ENCODE measurements at regions not wholly inside any gene's neighbourhood (a gene's known extent, or its start where the extent isn't known, plus 50 kb on each side); places are given as distances from the start of the nearest gene placed in this dataset.

DNA sequence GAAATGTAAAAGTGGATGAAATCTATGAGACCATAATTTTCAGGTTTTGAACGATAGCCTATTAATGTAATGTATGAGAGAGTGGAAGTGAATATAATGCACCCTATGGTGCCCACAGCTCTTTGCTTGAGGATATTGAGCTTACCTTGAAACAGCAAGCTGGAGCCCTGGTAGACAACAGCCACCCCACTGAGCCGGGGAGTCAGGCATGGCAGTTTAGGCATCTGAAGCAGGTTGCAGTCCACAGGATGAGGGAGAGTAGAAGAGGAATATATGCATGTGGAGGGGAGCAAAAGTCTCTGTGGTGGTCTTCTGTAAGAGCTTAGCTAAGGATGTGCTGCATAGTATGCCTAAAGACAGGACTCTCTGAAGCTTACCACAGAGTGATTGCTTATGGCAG is 817.3 kb downstream of the DNAJB9 start:
- no peak for ATAC-seq (ENCODE audit: low read depth)
- DNase-seq = no peak
- no peak overlapping the region for H3K27ac Mint-ChIP-seq
- ChIA-PET CTCF (no interaction called here), POLR2A (no interaction called here)
- no peaks in the 10 kb centered on the region for H3K36me3 Mint-ChIP-seq (ENCODE audit: low read depth)
- no peak overlapping the region for H3K4me3 Mint-ChIP-seq
- TF ChIP-seq CTCF (IDR thresholded peaks at IDR 0.05) = no peak
- H3K9me3 Mint-ChIP-seq = peaks cover 2% of the 10 kb centered on the region
- H3K4me1 Mint-ChIP-seq = no peaks in the 10 kb centered on the region
- intact Hi-C loops (cut with micrococcal nuclease) = no loop called here
- H3K27me3 Mint-ChIP-seq = no peaks in the 10 kb centered on the region

DNA sequence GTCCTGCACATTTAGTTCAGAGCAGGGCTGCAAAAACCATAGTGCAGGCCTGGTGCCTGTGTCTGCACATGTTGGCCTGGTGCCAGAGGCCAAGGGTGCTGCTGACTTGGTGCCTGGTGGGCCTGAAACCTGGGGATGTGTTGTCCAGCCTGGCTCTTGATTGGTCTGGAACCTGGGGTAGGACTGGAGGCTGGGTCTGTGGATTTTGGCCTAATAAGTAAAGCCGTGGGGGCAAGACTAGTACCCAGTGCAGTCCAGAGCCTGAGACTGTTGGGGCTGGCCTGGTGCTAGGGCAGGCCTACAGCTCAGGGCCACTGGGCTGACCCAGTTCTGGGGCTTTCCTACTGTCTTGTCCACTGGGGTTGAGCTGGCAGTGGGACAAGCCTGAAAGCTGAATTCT is 817.9 kb downstream of the DNAJB9 start:
- no peak overlapping the region for H3K27ac Mint-ChIP-seq
- no peak for ATAC-seq (ENCODE audit: low read depth)
- intact Hi-C loops (cut with micrococcal nuclease) = no loop called here
- CTCF ChIA-PET = no interaction called here
- no peaks in the 10 kb centered on the region for H3K27me3 Mint-ChIP-seq
- H3K4me3 Mint-ChIP-seq = no peak overlapping the region
- POLR2A ChIA-PET = no interaction called here
- H3K36me3 Mint-ChIP-seq (ENCODE audit: low read depth) = no peaks in the 10 kb centered on the region
- peak; percentile 11 for DNase-seq
- no peak for TF ChIP-seq CTCF (IDR thresholded peaks at IDR 0.05)
- no peaks in the 10 kb centered on the region for H3K4me1 Mint-ChIP-seq
- peaks cover 3% of the 10 kb centered on the region for H3K9me3 Mint-ChIP-seq

DNA sequence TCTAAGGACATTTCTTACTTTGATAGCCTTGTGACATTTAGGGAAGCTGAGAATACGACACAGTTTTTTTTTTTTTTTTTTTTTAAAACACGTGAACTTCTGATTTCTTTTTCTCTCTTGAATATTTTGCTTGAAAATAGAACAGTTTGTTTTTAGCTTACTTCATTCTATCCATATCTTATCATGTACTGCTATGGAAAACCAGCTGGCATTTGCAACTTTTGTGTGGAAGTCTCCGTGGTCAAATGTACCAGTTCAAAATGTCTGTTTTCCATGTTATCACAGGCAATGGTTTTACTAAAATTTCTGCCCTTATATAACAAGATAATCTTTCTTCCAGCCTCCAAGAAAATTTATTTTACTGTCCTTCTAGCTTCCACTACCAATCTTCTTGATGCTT is 821.6 kb downstream of the DNAJB9 start:
- Mint-ChIP-seq H3K27ac (no peak overlapping the region), H3K4me1 (no peaks in the 10 kb centered on the region), H3K36me3 (ENCODE audit: low read depth) (no peaks in the 10 kb centered on the region), H3K27me3 (no peaks in the 10 kb centered on the region), H3K9me3 (peaks cover 3% of the 10 kb centered on the region), H3K4me3 (no peak overlapping the region)
- intact Hi-C loops (cut with micrococcal nuclease) = no loop called here
- ChIA-PET CTCF (no interaction called here), POLR2A (no interaction called here)
- no peak for DNase-seq
- TF ChIP-seq CTCF (IDR thresholded peaks at IDR 0.05) = no peak
- ATAC-seq (ENCODE audit: low read depth) = no peak

DNA sequence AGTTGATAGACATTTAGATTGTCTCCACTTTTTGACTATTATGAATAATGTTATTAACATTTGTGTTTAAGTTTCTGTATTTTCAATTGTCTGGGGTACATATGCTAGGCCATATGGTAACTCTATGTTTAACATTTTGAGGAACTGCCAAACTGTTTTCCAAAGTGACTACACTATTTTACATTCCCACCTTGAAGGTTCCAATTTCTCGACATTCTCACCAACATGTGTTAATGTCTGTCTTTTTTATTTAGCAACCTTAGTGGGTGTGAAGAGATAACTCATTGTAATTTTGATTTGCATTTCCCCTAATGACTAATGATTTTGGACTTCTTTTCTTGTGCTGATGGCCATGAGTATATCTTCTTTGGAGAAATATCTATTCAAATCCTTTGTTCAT is 832.4 kb downstream of the DNAJB9 start:
- no peaks in the 10 kb centered on the region for H3K36me3 Mint-ChIP-seq (ENCODE audit: low read depth)
- no peaks in the 10 kb centered on the region for H3K27me3 Mint-ChIP-seq
- no peak overlapping the region for H3K4me3 Mint-ChIP-seq
- no peak for ATAC-seq (ENCODE audit: low read depth)
- DNase-seq = no peak
- H3K27ac Mint-ChIP-seq = no peak overlapping the region
- H3K4me1 Mint-ChIP-seq = no peaks in the 10 kb centered on the region
- intact Hi-C loops (cut with micrococcal nuclease) = no loop called here
- ChIA-PET POLR2A (no interaction called here), CTCF (no interaction called here)
- H3K9me3 Mint-ChIP-seq = no peaks in the 10 kb centered on the region
- TF ChIP-seq CTCF (IDR thresholded peaks at IDR 0.05) = no peak

DNA sequence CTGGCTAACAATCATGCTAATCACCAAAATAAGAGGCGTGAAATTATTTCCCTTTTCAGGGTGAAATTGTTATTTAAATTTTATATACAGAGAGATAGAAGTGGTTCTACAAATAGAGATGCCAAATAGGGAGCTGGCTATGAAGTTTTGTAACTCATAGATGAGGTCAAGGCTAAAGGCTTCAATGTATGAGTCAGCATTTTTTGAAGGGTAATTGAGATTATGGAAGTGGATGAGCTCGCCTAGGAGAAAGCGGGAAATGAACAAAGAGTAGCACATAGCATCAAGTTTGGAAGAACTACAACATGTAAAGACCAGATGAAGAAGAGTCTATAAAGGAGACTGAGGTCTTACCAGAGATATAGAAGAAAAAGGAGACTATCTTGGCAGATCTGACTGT is 838.1 kb downstream of the DNAJB9 start:
- Mint-ChIP-seq H3K4me3 (no peak overlapping the region), H3K4me1 (no peaks in the 10 kb centered on the region), H3K36me3 (ENCODE audit: low read depth) (no peaks in the 10 kb centered on the region), H3K27me3 (no peaks in the 10 kb centered on the region), H3K9me3 (no peaks in the 10 kb centered on the region), H3K27ac (no peak overlapping the region)
- DNase-seq (no peak), ATAC-seq (ENCODE audit: low read depth) (no peak)
- intact Hi-C loops (cut with micrococcal nuclease) = no loop called here
- no peak for TF ChIP-seq CTCF (IDR thresholded peaks at IDR 0.05)
- ChIA-PET POLR2A (no interaction called here), CTCF (no interaction called here)
